ENCODE measurements at regions not wholly inside any gene's neighbourhood (a gene's known extent, or its start where the extent isn't known, plus 50 kb on each side); places are given as distances from the start of the nearest gene placed in this dataset.
A peak's percentile ranks its signal among the peaks of the same experiment; 100 is the strongest.

GRCh38 chr5:109469896-109470662 is 60.3 kb upstream of the PJA2 start:
- DNase-seq (ENCODE audit: low spot score) (no peak), FAIRE-seq (no peak)

- FAIRE-seq (peak; percentile 87), DNase-seq (ENCODE audit: low spot score) (peak; percentile 77)
Observed at GRCh38 chr5:109468737-109469420, 59.1 kb upstream of the PJA2 start.

DNA sequence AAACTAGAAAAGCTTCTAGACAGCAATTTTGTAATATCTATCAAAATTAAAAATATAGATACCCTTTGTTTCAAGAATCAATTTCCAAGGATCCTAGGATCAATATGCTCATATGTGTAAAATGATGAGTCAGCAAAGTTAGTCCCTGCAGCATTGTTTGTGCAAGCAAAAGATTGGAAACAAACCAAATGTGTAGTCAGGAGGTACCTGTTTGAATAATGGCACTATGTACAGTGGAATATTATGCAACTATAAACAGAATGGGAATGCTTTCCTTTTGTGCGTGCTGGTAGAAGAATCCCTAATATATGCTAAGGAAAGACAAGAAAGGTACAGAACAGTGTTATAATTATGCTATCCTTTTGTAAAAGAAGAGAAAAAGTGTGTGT is 58.5 kb upstream of the PJA2 start:
- FAIRE-seq (no peak), DNase-seq (ENCODE audit: low spot score) (no peak)

DNA sequence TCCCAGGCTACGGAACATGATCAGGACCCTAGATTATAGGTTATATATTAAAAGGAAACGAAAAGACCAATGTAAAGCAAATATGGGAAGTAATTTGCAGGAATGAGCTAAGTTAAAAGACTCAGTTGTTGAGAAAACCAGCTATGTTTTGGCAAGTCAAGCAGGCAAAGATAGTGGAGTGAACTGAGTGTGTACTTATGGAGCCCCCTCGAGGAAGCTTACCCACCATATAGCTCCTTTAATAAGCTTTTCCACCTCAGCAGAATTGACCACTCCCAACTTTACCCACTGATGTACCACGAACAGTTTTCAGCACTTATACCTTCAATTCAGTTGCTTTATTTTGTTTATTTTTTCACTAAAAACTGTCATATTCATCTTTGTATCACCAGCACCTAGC is 57.3 kb upstream of the PJA2 start:
- FAIRE-seq (no peak), DNase-seq (ENCODE audit: low spot score) (no peak)
